ENCODE measurements at regions not wholly inside any gene's neighbourhood (a gene's known extent, or its start where the extent isn't known, plus 50 kb on each side); places are given as distances from the start of the nearest gene placed in this dataset.

GRCh38 chr9:85368781-85369180 is 373.0 kb downstream of the AGTPBP1 start:
- no peak overlapping the region for H3K4me3 ChIP-seq (replicated peaks; ENCODE audit: insufficient read depth, low read length)
- H3K27ac ChIP-seq (replicated peaks): no peak overlapping the region
- H3K27me3 ChIP-seq (ENCODE audit: insufficient read depth, poor library complexity, severe bottlenecking): peaks cover 5% of the 10 kb centered on the region
- no peak for DNase-seq (ENCODE audit: low read depth in 1 of 2, low spot score in 1 of 2)
- TF ChIP-seq CTCF (IDR thresholded peaks at IDR 0.05; ENCODE audit: insufficient read depth, low read length) (no peak), REST (IDR thresholded peaks at IDR 0.05; ENCODE audit: insufficient replicate concordance, low read depth) (no peak), POLR2AphosphoS5 (IDR thresholded peaks at IDR 0.05; ENCODE audit: low read depth) (no peak), SPI1 (IDR thresholded peaks at IDR 0.05; ENCODE audit: borderline replicate concordance, low read depth) (no peak), GABPA (IDR thresholded peaks at IDR 0.05; ENCODE audit: low read depth) (no peak)

DNA sequence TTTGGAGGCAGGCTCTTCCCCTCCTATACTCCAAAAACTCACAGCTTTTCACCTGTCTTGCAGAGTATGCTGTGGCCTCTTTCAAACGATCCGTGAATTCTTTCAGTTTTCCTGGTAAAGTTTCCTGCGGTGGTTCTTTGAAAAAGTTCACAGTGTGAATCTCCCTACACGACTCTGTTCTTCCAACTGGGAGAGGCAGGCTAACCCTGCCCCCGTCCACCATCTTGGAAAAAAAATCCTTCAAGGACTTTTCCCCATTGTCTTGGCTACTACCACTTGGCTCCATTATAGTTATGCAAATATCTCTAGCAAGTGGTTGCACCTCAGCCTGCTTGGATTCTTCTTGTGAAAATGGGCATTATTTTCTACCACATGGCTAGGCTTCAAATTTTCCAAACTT is 382.6 kb downstream of the AGTPBP1 start:
- TF ChIP-seq SPI1 (IDR thresholded peaks at IDR 0.05; ENCODE audit: borderline replicate concordance, low read depth) (no peak), GABPA (IDR thresholded peaks at IDR 0.05; ENCODE audit: low read depth) (no peak), POLR2AphosphoS5 (IDR thresholded peaks at IDR 0.05; ENCODE audit: low read depth) (no peak), CTCF (IDR thresholded peaks at IDR 0.05; ENCODE audit: insufficient read depth, low read length) (no peak), REST (IDR thresholded peaks at IDR 0.05; ENCODE audit: insufficient replicate concordance, low read depth) (no peak)
- Histone ChIP-seq H3K4me3 (replicated peaks; ENCODE audit: insufficient read depth, low read length) (no peak overlapping the region), H3K27ac (replicated peaks) (no peak overlapping the region), H3K27me3 (ENCODE audit: insufficient read depth, poor library complexity, severe bottlenecking) (no peaks in the 10 kb centered on the region)
- DNase-seq (ENCODE audit: low read depth in 1 of 2, low spot score in 1 of 2): no peak

DNA sequence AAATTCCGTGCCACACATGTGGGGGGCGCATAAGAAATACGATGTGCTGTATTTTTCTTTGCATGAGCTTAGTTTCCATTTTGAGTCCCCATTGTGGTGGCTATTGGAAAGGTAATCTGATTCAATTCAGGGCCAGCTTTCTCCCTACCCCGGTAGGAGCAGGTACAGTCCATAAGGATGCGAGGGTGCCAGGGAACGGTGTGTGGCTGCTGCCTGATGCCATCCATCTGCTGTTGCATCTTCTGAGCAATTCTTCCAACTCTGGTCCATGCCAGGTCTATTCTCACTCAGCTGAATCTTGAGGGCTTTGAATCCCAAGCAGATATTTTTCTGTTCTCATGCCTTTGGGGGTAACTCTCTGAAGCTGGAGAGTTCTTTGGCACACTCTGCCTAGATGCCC is 392.7 kb downstream of the AGTPBP1 start:
- TF ChIP-seq SPI1 (IDR thresholded peaks at IDR 0.05; ENCODE audit: borderline replicate concordance, low read depth): no peak
- TF ChIP-seq CTCF (IDR thresholded peaks at IDR 0.05; ENCODE audit: insufficient read depth, low read length): no peak
- TF ChIP-seq POLR2AphosphoS5 (IDR thresholded peaks at IDR 0.05; ENCODE audit: low read depth): no peak
- TF ChIP-seq REST (IDR thresholded peaks at IDR 0.05; ENCODE audit: insufficient replicate concordance, low read depth): no peak
- no peak for TF ChIP-seq GABPA (IDR thresholded peaks at IDR 0.05; ENCODE audit: low read depth)
- Histone ChIP-seq H3K27me3 (ENCODE audit: insufficient read depth, poor library complexity, severe bottlenecking) (no peaks in the 10 kb centered on the region), H3K27ac (replicated peaks) (no peak overlapping the region), H3K4me3 (replicated peaks; ENCODE audit: insufficient read depth, low read length) (no peak overlapping the region)
- no peak for DNase-seq (ENCODE audit: low read depth in 1 of 2, low spot score in 1 of 2)

Data from HL-60 (cell line).